GM12891 (cell line): ENCODE measurements at regions not wholly inside any gene's neighbourhood (a gene's known extent, or its start where the extent isn't known, plus 50 kb on each side); places are given as distances from the start of the nearest gene placed in this dataset.

Source experiments
- PAX5 ChIP-seq: IDR thresholded peaks from 2 replicates; pipeline ENCODE4 v1.6.1; 2011; ENCODE audit warnings: low read length, moderate library complexity, mild to moderate bottlenecking; ENCODE audit not compliant: insufficient read depth, severe bottlenecking
- POLR2A ChIP-seq: IDR thresholded peaks from 2 replicates; pipeline ENCODE4 v1.6.1; 2011; ENCODE audit warnings: low read depth, low read length, control low read depth

DNA sequence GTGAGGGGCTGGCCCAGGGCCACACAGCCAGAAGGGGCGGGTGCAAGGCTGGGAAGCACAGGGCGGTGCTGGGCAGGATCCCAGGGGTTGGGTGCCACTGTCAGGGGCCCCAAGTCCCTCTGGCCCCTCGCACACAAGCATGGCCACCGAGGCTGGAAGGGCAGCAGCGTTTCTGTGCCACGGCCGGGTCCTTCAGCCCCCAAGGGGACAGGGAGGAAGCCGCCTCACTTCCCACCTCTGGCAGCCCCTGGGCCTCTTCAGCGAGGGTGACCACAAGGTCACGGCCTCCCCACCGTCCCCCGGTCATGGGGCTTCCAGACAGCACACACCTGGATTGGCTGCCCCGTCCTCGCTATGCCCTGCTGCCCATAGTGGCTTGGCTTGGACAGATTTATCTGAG, 77.1 kb upstream of the TTC34 start:
- TF ChIP-seq POLR2A (no peak), PAX5 (no peak)
